WTC11 (cell line): ENCODE measurements at regions not wholly inside any gene's neighbourhood (a gene's known extent, or its start where the extent isn't known, plus 50 kb on each side); places are given as distances from the start of the nearest gene placed in this dataset.

Experiments
- ATAC-seq: fragments of 200-7000 bp; cut with Tn5 transposase; 2 replicates; pipeline ENCODE4 v1.10.0; 2021; ENCODE audit warnings: mild to moderate bottlenecking, moderate library complexity
- CTCF ChIA-PET: fragments of 300-600 bp; sonication (Branson Sonifier 250); formaldehyde crosslinking; loops from one replicate; lab custom pipeline; 2021; ENCODE audit warnings: antibody characterized with exemption; lab: Charles Lee
- POLR2A ChIA-PET: fragments of 350-600 bp; sonication (Branson Sonifier 250); formaldehyde crosslinking; loops from one replicate; lab custom pipeline; 2021; ENCODE audit warnings: antibody characterized with exemption; lab: Charles Lee
- DNase-seq: peaks from one replicate; pipeline ENCODE4 v3.0.0; 2021; ENCODE audit warnings: low spot score
- H3K27ac Mint-ChIP-seq: 2 replicates; pipeline ENCODE4 v1.8.0; 2021; ENCODE audit warnings: mixed read lengths
- H3K27me3 Mint-ChIP-seq: 2 replicates; pipeline ENCODE4 v1.8.0; 2021; ENCODE audit warnings: low read depth, mild to moderate bottlenecking, moderate library complexity, mixed read lengths
- H3K36me3 Mint-ChIP-seq: 2 replicates; pipeline ENCODE4 v1.8.0; 2021; ENCODE audit warnings: mixed read lengths
- H3K4me1 Mint-ChIP-seq: 2 replicates; pipeline ENCODE4 v1.8.0; 2022; ENCODE audit warnings: mixed read lengths
- H3K4me3 Mint-ChIP-seq: 2 replicates; pipeline ENCODE4 v1.8.0; 2021; ENCODE audit warnings: mild to moderate bottlenecking, moderate library complexity, mixed read lengths
- H3K9me3 Mint-ChIP-seq: 2 replicates; pipeline ENCODE4 v1.8.0; 2021; ENCODE audit warnings: mixed read lengths
- AR ChIP-seq: fragments of 250-450 bp; sonication (Bioruptor Pico); IDR thresholded peaks from 2 replicates; pipeline ENCODE4 v1.9.0; 2021; ENCODE audit warnings: mild to moderate bottlenecking
- E2F5 ChIP-seq: sonication (generic); formaldehyde crosslinking; IDR thresholded peaks from 2 replicates; pipeline ENCODE4 v1.8.1; 2022; ENCODE audit warnings: mild to moderate bottlenecking, moderate library complexity, missing genetic modification reagents
- ERG ChIP-seq: fragments of 250-450 bp; sonication (Bioruptor Pico); IDR thresholded peaks from 2 replicates; pipeline ENCODE4 v1.8.0; 2021; ENCODE audit warnings: mild to moderate bottlenecking
- ESRRA ChIP-seq: sonication (generic); formaldehyde crosslinking; IDR thresholded peaks from 2 replicates; pipeline ENCODE4 v1.8.1; 2022; ENCODE audit warnings: mild to moderate bottlenecking, missing genetic modification reagents, borderline replicate concordance
- ETV6 ChIP-seq: sonication (generic); formaldehyde crosslinking; IDR thresholded peaks from 2 replicates; pipeline ENCODE4 v1.8.1; 2022; ENCODE audit warnings: mild to moderate bottlenecking, missing genetic modification reagents
- FOXP1 ChIP-seq: sonication (generic); formaldehyde crosslinking; IDR thresholded peaks from 2 replicates; pipeline ENCODE4 v1.8.0; 2022; ENCODE audit warnings: missing genetic modification reagents, mild to moderate bottlenecking, moderate library complexity, borderline replicate concordance
- GTF2I ChIP-seq: fragments of 250-450 bp; sonication (Bioruptor Pico); conservative IDR thresholded peaks from 2 replicates; pipeline ENCODE4 v1.4.0; 2021; ENCODE audit warnings: mild to moderate bottlenecking
- MAX ChIP-seq: sonication (generic); formaldehyde crosslinking; IDR thresholded peaks from 2 replicates; pipeline ENCODE4 v1.8.0; 2022; ENCODE audit warnings: mild to moderate bottlenecking, missing genetic modification reagents
- MYBL2 ChIP-seq: sonication (generic); formaldehyde crosslinking; IDR thresholded peaks from 2 replicates; pipeline ENCODE4 v1.8.1; 2023; ENCODE audit warnings: mild to moderate bottlenecking, moderate library complexity, missing genetic modification reagents
- NFYB ChIP-seq: sonication (generic); formaldehyde crosslinking; conservative IDR thresholded peaks from 2 replicates; pipeline ENCODE4 v1.8.0; 2022; ENCODE audit warnings: low read depth, missing genetic modification reagents
- NR1H2 ChIP-seq: sonication (generic); formaldehyde crosslinking; IDR thresholded peaks from 2 replicates; pipeline ENCODE4 v1.9.0; 2021; ENCODE audit warnings: mild to moderate bottlenecking, moderate library complexity, missing genetic modification reagents
- NR2C2 ChIP-seq: sonication (generic); formaldehyde crosslinking; IDR thresholded peaks from 2 replicates; pipeline ENCODE4 v1.8.0; 2022; ENCODE audit warnings: mild to moderate bottlenecking, missing genetic modification reagents
- PRDM15 ChIP-seq: sonication (generic); formaldehyde crosslinking; IDR thresholded peaks from 2 replicates; pipeline ENCODE4 v1.8.0; 2022; ENCODE audit warnings: missing genetic modification reagents
- PREB ChIP-seq: sonication (generic); formaldehyde crosslinking; IDR thresholded peaks from 2 replicates; pipeline ENCODE4 v1.8.1; 2022; ENCODE audit warnings: mild to moderate bottlenecking, missing genetic modification reagents, moderate library complexity, borderline replicate concordance
- RELA ChIP-seq: sonication (generic); formaldehyde crosslinking; IDR thresholded peaks from 2 replicates; pipeline ENCODE4 v1.8.1; 2022; ENCODE audit warnings: missing genetic modification reagents, mild to moderate bottlenecking, borderline replicate concordance
- SP1 ChIP-seq: sonication (generic); formaldehyde crosslinking; conservative IDR thresholded peaks from 2 replicates; pipeline ENCODE4 v1.8.1; 2022; ENCODE audit warnings: missing genetic modification reagents
- TCF7 ChIP-seq: sonication (generic); formaldehyde crosslinking; IDR thresholded peaks from 2 replicates; pipeline ENCODE4 v1.8.0; 2022; ENCODE audit warnings: mild to moderate bottlenecking, low read depth, missing genetic modification reagents, moderate library complexity
- TEAD1 ChIP-seq: sonication (generic); formaldehyde crosslinking; IDR thresholded peaks from 2 replicates; pipeline ENCODE4 v1.8.0; 2022; ENCODE audit warnings: mild to moderate bottlenecking, missing genetic modification reagents
- ZNF281 ChIP-seq: sonication (generic); formaldehyde crosslinking; IDR thresholded peaks from 2 replicates; pipeline ENCODE4 v1.8.0; 2023; ENCODE audit warnings: mild to moderate bottlenecking, missing genetic modification reagents
- ZNF317 ChIP-seq: sonication (generic); formaldehyde crosslinking; IDR thresholded peaks from 2 replicates; pipeline ENCODE4 v1.8.1; 2023; ENCODE audit warnings: low read depth, mild to moderate bottlenecking, moderate library complexity, missing genetic modification reagents, borderline replicate concordance

- TF ChIP-seq AR (CRISPR knock-in tag) (no peak), GTF2I (CRISPR knock-in tag) (no peak)
These were observed 657.7 kb upstream of the CITED2 start (continued) for GRCh38 chr6:140032189-140032588.

- Mint-ChIP-seq H3K27me3 (no peaks in the 10 kb centered on the region), H3K4me1 (no peaks in the 10 kb centered on the region), H3K36me3 (peaks cover 12% of the 10 kb centered on the region), H3K27ac (no peak overlapping the region), H3K9me3 (peaks cover 25% of the 10 kb centered on the region), H3K4me3 (no peak overlapping the region)
- ChIA-PET POLR2A (interaction anchor here (0.6 kb wide), 1 partner anchor 504 kb away, joined by 3 read pairs; no protein-coding TSS in a partner anchor), CTCF (no interaction called here)
- ATAC-seq = no peak
- no peak for DNase-seq
- TF ChIP-seq NR2C2 (CRISPR knock-in tag) (no peak), ETV6 (CRISPR knock-in tag) (no peak), SP1 (CRISPR knock-in tag) (no peak), PRDM15 (CRISPR knock-in tag) (no peak), MYBL2 (no peak), NFYB (CRISPR knock-in tag) (no peak), ZNF317 (CRISPR knock-in tag) (no peak), NR1H2 (no peak), FOXP1 (no peak), ZNF281 (no peak)
These were observed 655.1 kb upstream of the CITED2 start for GRCh38 chr6:140029551-140029950.

GRCh38 chr6:140027219-140027618 lies 652.8 kb upstream of the CITED2 start:
- ATAC-seq = no peak
- H3K4me1 Mint-ChIP-seq = no peaks in the 10 kb centered on the region
- no peak overlapping the region for H3K27ac Mint-ChIP-seq
- H3K9me3 Mint-ChIP-seq = peaks cover 32% of the 10 kb centered on the region
- ChIA-PET CTCF (no interaction called here), POLR2A (no interaction called here)
- no peak overlapping the region for H3K4me3 Mint-ChIP-seq
- H3K36me3 Mint-ChIP-seq = peaks cover 12% of the 10 kb centered on the region
- no peaks in the 10 kb centered on the region for H3K27me3 Mint-ChIP-seq
- DNase-seq = no peak
- TF ChIP-seq TCF7 (CRISPR knock-in tag) (no peak), TEAD1 (CRISPR knock-in tag) (no peak), MAX (CRISPR knock-in tag) (no peak), E2F5 (CRISPR knock-in tag) (no peak), ESRRA (CRISPR knock-in tag) (no peak), SP1 (CRISPR knock-in tag) (no peak), ERG (CRISPR knock-in tag) (no peak), NFYB (CRISPR knock-in tag) (no peak), RELA (CRISPR knock-in tag) (no peak), ETV6 (CRISPR knock-in tag) (no peak), PREB (CRISPR knock-in tag) (no peak)
